Daoy (cell line): ENCODE measurements at regions not wholly inside any gene's neighbourhood (a gene's known extent, or its start where the extent isn't known, plus 50 kb on each side); places are given as distances from the start of the nearest gene placed in this dataset.
A peak's percentile ranks its signal among the peaks of the same experiment; 100 is the strongest.
"Not testable (repeated sequence)": the region's sequence is repeated elsewhere in the genome, so short reads cannot be mapped to it uniquely, and the experiment has no call there.

Experiments used
- DNase-seq: peaks from one replicate; pipeline ENCODE4 v3.0.0-alpha.2; 2015; ENCODE audit warnings: low read depth

GRCh38 chr9:81431641-81432040 lies 257.7 kb downstream of the TLE1 start:
- peak; percentile 91 for DNase-seq

GRCh38 chr9:81430727-81431126 lies 258.6 kb downstream of the TLE1 start:
- DNase-seq = peak; percentile 8

- DNase-seq = no peak
Measured at GRCh38 chr9:81427870-81428269, 261.5 kb downstream of the TLE1 start.

- DNase-seq = no peak
Measured at GRCh38 chr9:81424431-81424830, 264.9 kb downstream of the TLE1 start.

- no peak for DNase-seq
Measured at GRCh38 chr9:81423589-81424326, 265.6 kb downstream of the TLE1 start.

GRCh38 chr9:81421090-81421489 lies 268.3 kb downstream of the TLE1 start:
- DNase-seq = not testable (repeated sequence)

- DNase-seq = no peak
Measured at GRCh38 chr9:81420024-81420423, 269.3 kb downstream of the TLE1 start.

- no peak for DNase-seq
Measured at GRCh38 chr9:81417941-81418340, 271.4 kb downstream of the TLE1 start.

GRCh38 chr9:81417299-81417675 lies 272.1 kb downstream of the TLE1 start:
- DNase-seq = no peak

- no peak for DNase-seq
Measured at GRCh38 chr9:81416476-81417298, 272.7 kb downstream of the TLE1 start.

- DNase-seq = no peak
Measured at GRCh38 chr9:81414836-81415235, 274.5 kb downstream of the TLE1 start.

- DNase-seq = peak; percentile 32
Measured at GRCh38 chr9:81411961-81412360, 277.4 kb downstream of the TLE1 start.

- DNase-seq = peak; percentile 87
Measured at GRCh38 chr9:81410201-81410600, 279.1 kb downstream of the TLE1 start.

GRCh38 chr9:81408951-81409350 lies 280.4 kb downstream of the TLE1 start:
- no peak for DNase-seq

GRCh38 chr9:81404931-81405598 lies 284.3 kb downstream of the TLE1 start:
- DNase-seq = no peak

- DNase-seq = no peak
Measured at GRCh38 chr9:81397481-81398381, 291.6 kb downstream of the TLE1 start.

GRCh38 chr9:81396528-81396927 lies 292.8 kb downstream of the TLE1 start:
- no peak for DNase-seq

GRCh38 chr9:81395676-81396054 lies 293.7 kb downstream of the TLE1 start:
- DNase-seq = no peak

GRCh38 chr9:81394881-81395675 lies 294.3 kb downstream of the TLE1 start:
- DNase-seq = no peak

GRCh38 chr9:81393985-81394811 lies 295.1 kb downstream of the TLE1 start:
- no peak for DNase-seq
